ENCODE measurements at regions not wholly inside any gene's neighbourhood (a gene's known extent, or its start where the extent isn't known, plus 50 kb on each side); places are given as distances from the start of the nearest gene placed in this dataset.

GRCh38 chr13:97855570-97856303, 97.7 kb upstream of the IPO5 start:
- DNase-seq (peak; percentile 37), ATAC-seq (peak; percentile 53)
- Mint-ChIP-seq H3K36me3 (ENCODE audit: low read depth) (no peaks in the 10 kb centered on the region), H3K4me3 (no peak overlapping the region), H3K9me3 (no peaks in the 10 kb centered on the region), H3K27me3 (peaks cover 8% of the 10 kb centered on the region), H3K4me1 (ENCODE audit: low read depth) (peaks cover 2% of the 10 kb centered on the region), H3K27ac (no peak overlapping the region)
- intact Hi-C loops (cut with micrococcal nuclease), result loop anchor here (10.0 kb wide), 1 partner anchor 119 kb away; no protein-coding TSS in a partner anchor
- TF ChIP-seq CTCF (IDR thresholded peaks at IDR 0.05), result peak; percentile 93
- CTCF ChIA-PET, result interaction anchor here (0.7 to 1.7 kb wide), 28 partner anchors 9 to 987 kb away, joined by 3 to 10 read pairs (median 4); no protein-coding TSS in a partner anchor
- POLR2A ChIA-PET, result no interaction called here

GRCh38 chr13:97856304-97856675, 97.2 kb upstream of the IPO5 start:
- POLR2A ChIA-PET, result no interaction called here
- no peak for ATAC-seq

GRCh38 chr13:97858161-97858560, 95.3 kb upstream of the IPO5 start:
- no peak overlapping the region for H3K4me3 Mint-ChIP-seq
- CTCF ChIA-PET, result interaction anchor here (0.6 kb wide), 1 partner anchor 105 kb away, joined by 3 read pairs; no protein-coding TSS in a partner anchor
- intact Hi-C loops (cut with micrococcal nuclease), result loop anchor here (10.0 kb wide), 1 partner anchor 117 kb away; no protein-coding TSS in a partner anchor
- H3K27ac Mint-ChIP-seq, result no peak overlapping the region
- peaks cover 2% of the 10 kb centered on the region for H3K4me1 Mint-ChIP-seq (ENCODE audit: low read depth)
- TF ChIP-seq CTCF (IDR thresholded peaks at IDR 0.05), result no peak
- H3K27me3 Mint-ChIP-seq, result peaks cover 10% of the 10 kb centered on the region
- H3K36me3 Mint-ChIP-seq (ENCODE audit: low read depth), result no peaks in the 10 kb centered on the region
- no peaks in the 10 kb centered on the region for H3K9me3 Mint-ChIP-seq
- POLR2A ChIA-PET, result no interaction called here
- no peak for ATAC-seq
- DNase-seq, result no peak

More at GRCh38 chr13:97856304-97856675, 97.2 kb upstream of the IPO5 start:
- Mint-ChIP-seq H3K9me3 (no peaks in the 10 kb centered on the region), H3K36me3 (ENCODE audit: low read depth) (no peaks in the 10 kb centered on the region), H3K27ac (no peak overlapping the region), H3K27me3 (peaks cover 8% of the 10 kb centered on the region), H3K4me3 (no peak overlapping the region), H3K4me1 (ENCODE audit: low read depth) (peaks cover 2% of the 10 kb centered on the region)
- CTCF ChIA-PET, result interaction anchor here (0.7 to 1.7 kb wide), 28 partner anchors 9 to 987 kb away, joined by 3 to 10 read pairs (median 4); no protein-coding TSS in a partner anchor
- DNase-seq, result no peak
- intact Hi-C loops (cut with micrococcal nuclease), result loop anchor here (10.0 kb wide), 1 partner anchor 119 kb away; no protein-coding TSS in a partner anchor
- TF ChIP-seq CTCF (IDR thresholded peaks at IDR 0.05), result no peak

- Mint-ChIP-seq H3K27me3 (peaks cover 6% of the 10 kb centered on the region), H3K4me1 (ENCODE audit: low read depth) (no peaks in the 10 kb centered on the region), H3K4me3 (no peak overlapping the region), H3K27ac (no peak overlapping the region), H3K36me3 (ENCODE audit: low read depth) (no peaks in the 10 kb centered on the region), H3K9me3 (peaks cover 2% of the 10 kb centered on the region)
- no peak for DNase-seq
- POLR2A ChIA-PET, result no interaction called here
- CTCF ChIA-PET, result no interaction called here
- no peak for ATAC-seq
- no peak for TF ChIP-seq CTCF (IDR thresholded peaks at IDR 0.05)
- intact Hi-C loops (cut with micrococcal nuclease), result no loop called here
These were observed 87.1 kb upstream of the IPO5 start for GRCh38 chr13:97866346-97866745.

- TF ChIP-seq CTCF (IDR thresholded peaks at IDR 0.05), result no peak
- DNase-seq, result no peak
- Mint-ChIP-seq H3K4me1 (ENCODE audit: low read depth) (no peaks in the 10 kb centered on the region), H3K36me3 (ENCODE audit: low read depth) (no peaks in the 10 kb centered on the region), H3K9me3 (peaks cover 2% of the 10 kb centered on the region), H3K27ac (no peak overlapping the region), H3K27me3 (peaks cover 6% of the 10 kb centered on the region), H3K4me3 (no peak overlapping the region)
- no peak for ATAC-seq
- ChIA-PET CTCF (no interaction called here), POLR2A (no interaction called here)
- intact Hi-C loops (cut with micrococcal nuclease), result no loop called here
These were observed 86.7 kb upstream of the IPO5 start for GRCh38 chr13:97866751-97867150.
